ENCODE measurements at regions not wholly inside any gene's neighbourhood (a gene's known extent, or its start where the extent isn't known, plus 50 kb on each side); places are given as distances from the start of the nearest gene placed in this dataset.
"Not testable (repeated sequence)": the region's sequence is repeated elsewhere in the genome, so short reads cannot be mapped to it uniquely, and the experiment has no call there.

DNA sequence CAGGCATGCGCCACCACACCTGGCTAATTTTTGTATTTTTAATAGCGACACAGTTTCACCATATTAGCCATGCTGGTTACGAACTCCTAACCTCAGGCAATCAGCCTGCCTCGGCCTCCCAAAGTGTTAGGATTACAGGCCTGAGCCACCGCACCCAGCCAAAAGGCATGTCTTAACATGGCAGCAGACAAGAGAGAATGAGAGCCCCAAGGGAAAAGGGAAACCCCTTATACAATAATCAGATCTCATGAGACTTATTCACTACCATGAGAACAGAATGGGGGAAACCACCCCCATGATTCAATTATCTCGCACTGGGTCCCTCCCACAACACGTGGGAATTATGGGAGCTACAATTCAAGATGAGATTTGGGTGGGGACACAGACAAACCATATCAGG, 65.9 kb upstream of the ELK3 start:
- TF ChIP-seq, protein P1, sequence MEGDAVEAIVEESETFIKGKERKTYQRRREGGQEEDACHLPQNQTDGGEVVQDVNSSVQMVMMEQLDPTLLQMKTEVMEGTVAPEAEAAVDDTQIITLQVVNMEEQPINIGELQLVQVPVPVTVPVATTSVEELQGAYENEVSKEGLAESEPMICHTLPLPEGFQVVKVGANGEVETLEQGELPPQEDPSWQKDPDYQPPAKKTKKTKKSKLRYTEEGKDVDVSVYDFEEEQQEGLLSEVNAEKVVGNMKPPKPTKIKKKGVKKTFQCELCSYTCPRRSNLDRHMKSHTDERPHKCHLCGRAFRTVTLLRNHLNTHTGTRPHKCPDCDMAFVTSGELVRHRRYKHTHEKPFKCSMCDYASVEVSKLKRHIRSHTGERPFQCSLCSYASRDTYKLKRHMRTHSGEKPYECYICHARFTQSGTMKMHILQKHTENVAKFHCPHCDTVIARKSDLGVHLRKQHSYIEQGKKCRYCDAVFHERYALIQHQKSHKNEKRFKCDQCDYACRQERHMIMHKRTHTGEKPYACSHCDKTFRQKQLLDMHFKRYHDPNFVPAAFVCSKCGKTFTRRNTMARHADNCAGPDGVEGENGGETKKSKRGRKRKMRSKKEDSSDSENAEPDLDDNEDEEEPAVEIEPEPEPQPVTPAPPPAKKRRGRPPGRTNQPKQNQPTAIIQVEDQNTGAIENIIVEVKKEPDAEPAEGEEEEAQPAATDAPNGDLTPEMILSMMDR (conservative IDR thresholded peaks at IDR 0.05; ENCODE audit: low read depth, low read length), result not testable (repeated sequence)
- not testable (repeated sequence) for TF ChIP-seq EZH2 (IDR thresholded peaks at IDR 0.05; ENCODE audit: low read length, unreplicated experiment)
